Prostate gland (tissue), 2 donors: ENCODE measurements at regions not wholly inside any gene's neighbourhood (a gene's known extent, or its start where the extent isn't known, plus 50 kb on each side); places are given as distances from the start of the nearest gene placed in this dataset.

ENCODE experiments used
- POLR2A ChIP-seq: fragments of 450-650 bp; IDR thresholded peaks from one replicate; pipeline ENCODE4 v1.6.1; 2016; ENCODE audit warnings: antibody characterized with exemption, mild to moderate bottlenecking
- TF ChIP-seq, protein P1 (sequence below), 4 experiments: fragments of 200-600 bp in 2 of 4; fragments of 450-650 bp in 2 of 4; sonication (generic) in 2 of 4; IDR thresholded peaks; 1 replicate in 3 of 4; 2 replicates in 1 of 4; pipeline ENCODE4 v1.5.1; 2016 to 2019; ENCODE audit warnings: antibody characterized with exemption in 4 of 4, mild to moderate bottlenecking in 2 of 4, moderate library complexity in 2 of 4

DNA sequence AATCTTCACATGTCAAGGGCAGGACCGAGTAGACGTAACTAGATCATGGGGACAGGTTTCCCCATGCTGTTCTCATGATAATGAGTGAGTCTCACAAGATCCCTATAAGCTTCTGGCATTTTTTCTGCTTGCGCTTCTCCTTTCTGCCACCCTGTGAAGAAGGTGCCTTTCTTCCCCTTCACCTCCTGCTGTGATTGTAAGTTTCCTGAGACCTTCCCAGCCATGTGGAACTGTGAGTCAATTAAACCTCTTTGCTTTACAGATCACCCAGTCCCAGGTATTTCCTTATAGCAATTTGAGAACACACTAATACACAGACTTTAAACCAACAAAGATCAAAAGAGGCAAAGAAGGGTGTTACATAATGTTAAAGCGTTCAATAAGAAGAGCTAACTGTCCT, 156.6 kb upstream of the UBE2E2 start:
- TF ChIP-seq, protein P1, sequence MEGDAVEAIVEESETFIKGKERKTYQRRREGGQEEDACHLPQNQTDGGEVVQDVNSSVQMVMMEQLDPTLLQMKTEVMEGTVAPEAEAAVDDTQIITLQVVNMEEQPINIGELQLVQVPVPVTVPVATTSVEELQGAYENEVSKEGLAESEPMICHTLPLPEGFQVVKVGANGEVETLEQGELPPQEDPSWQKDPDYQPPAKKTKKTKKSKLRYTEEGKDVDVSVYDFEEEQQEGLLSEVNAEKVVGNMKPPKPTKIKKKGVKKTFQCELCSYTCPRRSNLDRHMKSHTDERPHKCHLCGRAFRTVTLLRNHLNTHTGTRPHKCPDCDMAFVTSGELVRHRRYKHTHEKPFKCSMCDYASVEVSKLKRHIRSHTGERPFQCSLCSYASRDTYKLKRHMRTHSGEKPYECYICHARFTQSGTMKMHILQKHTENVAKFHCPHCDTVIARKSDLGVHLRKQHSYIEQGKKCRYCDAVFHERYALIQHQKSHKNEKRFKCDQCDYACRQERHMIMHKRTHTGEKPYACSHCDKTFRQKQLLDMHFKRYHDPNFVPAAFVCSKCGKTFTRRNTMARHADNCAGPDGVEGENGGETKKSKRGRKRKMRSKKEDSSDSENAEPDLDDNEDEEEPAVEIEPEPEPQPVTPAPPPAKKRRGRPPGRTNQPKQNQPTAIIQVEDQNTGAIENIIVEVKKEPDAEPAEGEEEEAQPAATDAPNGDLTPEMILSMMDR (IDR thresholded peaks at IDR 0.05): no peak
- no peak for TF ChIP-seq POLR2A
